GM12875 (cell line): ENCODE measurements at regions not wholly inside any gene's neighbourhood (a gene's known extent, or its start where the extent isn't known, plus 50 kb on each side); places are given as distances from the start of the nearest gene placed in this dataset.

Experiments
- H3K4me3 ChIP-seq: one replicate; pipeline ENCODE4 v1.5.1; 2011; ENCODE audit warnings: low read depth, low read length, control low read depth
- CTCF ChIP-seq: IDR thresholded peaks from 2 replicates; pipeline ENCODE4 v1.5.1; 2011; ENCODE audit warnings: low read depth, mild to moderate bottlenecking, control low read depth, inconsistent platforms, low read length, moderate library complexity, borderline replicate concordance; ENCODE audit not compliant: insufficient read depth

- no peak overlapping the region for H3K4me3 ChIP-seq
- TF ChIP-seq CTCF, result no peak
Measured at GRCh38 chr7:112897839-112898431, 107.7 kb upstream of the TMEM168 start.

- H3K4me3 ChIP-seq, result no peak overlapping the region
- no peak for TF ChIP-seq CTCF
Measured at GRCh38 chr7:112896026-112896601, 105.9 kb upstream of the TMEM168 start.

GRCh38 chr7:112892263-112892662 lies 102.1 kb upstream of the TMEM168 start:
- no peak for TF ChIP-seq CTCF
- no peak overlapping the region for H3K4me3 ChIP-seq

- TF ChIP-seq CTCF, result no peak
- no peak overlapping the region for H3K4me3 ChIP-seq
Measured at GRCh38 chr7:112891698-112892097, 101.5 kb upstream of the TMEM168 start.

- TF ChIP-seq CTCF, result no peak
- no peak overlapping the region for H3K4me3 ChIP-seq
Measured at GRCh38 chr7:112889834-112890438, 99.7 kb upstream of the TMEM168 start.

- no peak for TF ChIP-seq CTCF
- H3K4me3 ChIP-seq, result no peak overlapping the region
Measured at GRCh38 chr7:112889268-112889667, 99.1 kb upstream of the TMEM168 start.

- H3K4me3 ChIP-seq, result no peak overlapping the region
- no peak for TF ChIP-seq CTCF
Measured at GRCh38 chr7:112888781-112889180, 98.6 kb upstream of the TMEM168 start.
